ENCODE measurements at regions not wholly inside any gene's neighbourhood (a gene's known extent, or its start where the extent isn't known, plus 50 kb on each side); places are given as distances from the start of the nearest gene placed in this dataset.

DNA sequence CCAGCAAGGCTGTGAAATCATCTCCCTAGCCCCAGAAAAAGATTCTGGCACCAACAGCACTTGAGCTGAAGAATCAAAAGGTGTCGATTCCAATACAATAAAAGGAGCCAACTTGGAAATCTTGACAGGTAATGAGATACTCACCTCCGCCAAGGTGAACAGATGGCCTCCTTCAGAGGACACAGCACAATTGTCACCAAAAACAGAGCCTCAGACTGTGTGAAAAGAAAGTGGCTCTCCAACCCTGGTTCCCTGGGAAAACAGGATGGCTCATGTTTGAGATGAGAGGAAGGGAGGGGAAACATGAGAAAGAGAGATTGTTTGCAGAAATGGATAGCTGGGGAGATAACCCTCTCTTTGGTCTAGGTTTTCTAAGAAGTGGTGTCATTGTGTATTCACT lies 168.9 kb downstream of the HS3ST1 start:
- no peak overlapping the region for H3K27ac ChIP-seq (ENCODE audit: low read depth, low read length, poor library complexity, severe bottlenecking)
- POLR2A ChIA-PET (ENCODE audit: low non-redundant PET) = no interaction called here
- TF ChIP-seq CTCF (conservative IDR thresholded peaks at IDR 0.05; ENCODE audit: low read depth, low read length) (no peak), EZH2 (IDR thresholded peaks at IDR 0.05; ENCODE audit: borderline replicate concordance, low read depth, low read length, poor library complexity, severe bottlenecking) (no peak)
- peaks cover 38% of the 10 kb centered on the region for H3K9me3 ChIP-seq (ENCODE audit: low read depth, low read length, poor library complexity, severe bottlenecking)
- no peak for DNase-seq (ENCODE audit: low spot score)
- H3K4me1 ChIP-seq (ENCODE audit: insufficient read depth, low read length, poor library complexity, severe bottlenecking) = no peaks in the 10 kb centered on the region
- BruUV-seq (replicated peaks) = no TSS peak
- no peaks in the 10 kb centered on the region for H3K36me3 ChIP-seq (ENCODE audit: insufficient read depth, low read length, poor library complexity, severe bottlenecking)
- intact Hi-C loops (cut with micrococcal nuclease; ENCODE audit: unreplicated experiment) = no loop called here
- CTCF ChIA-PET = no interaction called here
- no peaks in the 10 kb centered on the region for H3K27me3 ChIP-seq (replicated peaks; ENCODE audit: insufficient read depth, low read depth, low read length, poor library complexity)
- H3K4me3 ChIP-seq (ENCODE audit: low read depth, low read length, poor library complexity, severe bottlenecking) = no peak overlapping the region

DNA sequence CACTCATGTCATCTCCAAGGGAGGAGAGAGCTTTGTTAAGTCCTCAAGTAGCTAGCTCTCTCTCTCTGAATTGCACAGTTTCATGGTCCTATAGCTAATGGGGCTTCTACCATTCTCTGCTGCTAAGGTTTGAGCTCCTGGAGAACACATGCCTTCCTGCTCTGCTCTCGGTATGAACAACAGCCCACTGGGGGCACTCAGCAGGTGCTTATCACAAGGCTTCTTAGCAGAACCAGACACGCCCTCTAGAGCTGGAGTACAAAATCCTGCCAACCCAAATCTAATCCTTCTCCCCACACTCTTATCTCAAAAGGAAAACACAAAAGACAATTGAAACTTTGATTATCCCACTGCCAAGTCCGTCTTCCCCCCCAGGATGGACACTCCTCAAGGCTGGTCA lies 176.5 kb downstream of the HS3ST1 start:
- DNase-seq (ENCODE audit: low spot score) = no peak
- H3K4me3 ChIP-seq (ENCODE audit: low read depth, low read length, poor library complexity, severe bottlenecking) = no peak overlapping the region
- intact Hi-C loops (cut with micrococcal nuclease; ENCODE audit: unreplicated experiment) = no loop called here
- ChIA-PET CTCF (no interaction called here), POLR2A (ENCODE audit: low non-redundant PET) (no interaction called here)
- H3K27me3 ChIP-seq (replicated peaks; ENCODE audit: insufficient read depth, low read depth, low read length, poor library complexity) = no peaks in the 10 kb centered on the region
- no peak overlapping the region for H3K27ac ChIP-seq (ENCODE audit: low read depth, low read length, poor library complexity, severe bottlenecking)
- no peaks in the 10 kb centered on the region for H3K36me3 ChIP-seq (ENCODE audit: insufficient read depth, low read length, poor library complexity, severe bottlenecking)
- TF ChIP-seq CTCF (conservative IDR thresholded peaks at IDR 0.05; ENCODE audit: low read depth, low read length) (no peak), EZH2 (IDR thresholded peaks at IDR 0.05; ENCODE audit: borderline replicate concordance, low read depth, low read length, poor library complexity, severe bottlenecking) (no peak)
- BruUV-seq (replicated peaks) = no TSS peak
- peaks cover 43% of the 10 kb centered on the region for H3K9me3 ChIP-seq (ENCODE audit: low read depth, low read length, poor library complexity, severe bottlenecking)
- no peaks in the 10 kb centered on the region for H3K4me1 ChIP-seq (ENCODE audit: insufficient read depth, low read length, poor library complexity, severe bottlenecking)

- no peaks in the 10 kb centered on the region for H3K27me3 ChIP-seq (replicated peaks; ENCODE audit: insufficient read depth, low read depth, low read length, poor library complexity)
- TF ChIP-seq EZH2 (IDR thresholded peaks at IDR 0.05; ENCODE audit: borderline replicate concordance, low read depth, low read length, poor library complexity, severe bottlenecking) = no peak
- TF ChIP-seq CTCF (conservative IDR thresholded peaks at IDR 0.05; ENCODE audit: low read depth, low read length) = no peak
- no peaks in the 10 kb centered on the region for H3K4me1 ChIP-seq (ENCODE audit: insufficient read depth, low read length, poor library complexity, severe bottlenecking)
- H3K4me3 ChIP-seq (ENCODE audit: low read depth, low read length, poor library complexity, severe bottlenecking) = no peak overlapping the region
- no peaks in the 10 kb centered on the region for H3K36me3 ChIP-seq (ENCODE audit: insufficient read depth, low read length, poor library complexity, severe bottlenecking)
- ChIA-PET CTCF (no interaction called here), POLR2A (ENCODE audit: low non-redundant PET) (no interaction called here)
- H3K9me3 ChIP-seq (ENCODE audit: low read depth, low read length, poor library complexity, severe bottlenecking) = peaks cover 30% of the 10 kb centered on the region
- intact Hi-C loops (cut with micrococcal nuclease; ENCODE audit: unreplicated experiment) = no loop called here
- no TSS peak for BruUV-seq (replicated peaks)
- no peak overlapping the region for H3K27ac ChIP-seq (ENCODE audit: low read depth, low read length, poor library complexity, severe bottlenecking)
- DNase-seq (ENCODE audit: low spot score) = no peak
Observed at GRCh38 chr4:11250510-11250909, 178.2 kb downstream of the HS3ST1 start.

Data from A673 (cell line).